ENCODE measurements at regions not wholly inside any gene's neighbourhood (a gene's known extent, or its start where the extent isn't known, plus 50 kb on each side); places are given as distances from the start of the nearest gene placed in this dataset.

GRCh38 chr16:17802571-17802970 lies 331.8 kb upstream of the XYLT1 start:
- no peak for DNase-seq
- Mint-ChIP-seq H3K27me3 (peaks cover 15 to 24% (median 16%) of the 10 kb centered on the region in 3 donors), H3K4me1 (no peaks in the 10 kb centered on the region), H3K27ac (peak overlapping the region in 1 of 6 donors; percentile 47), H3K4me3 (no peak overlapping the region), H3K9me3 (peaks cover 0 to 4% (median 0%) of the 10 kb centered on the region in 7 donors), H3K36me3 (no peaks in the 10 kb centered on the region)
- ATAC-seq (ENCODE audit: low read depth in 2 of 2): no peak

- ATAC-seq (ENCODE audit: low read depth in 2 of 2): no peak
- no peak overlapping the region for H3K27ac Mint-ChIP-seq
- H3K9me3 Mint-ChIP-seq: peaks cover 0 to 4% (median 0%) of the 10 kb centered on the region in 7 donors
- peaks cover 9 to 22% (median 13%) of the 10 kb centered on the region in 3 donors for H3K27me3 Mint-ChIP-seq
- no peak overlapping the region for H3K4me3 Mint-ChIP-seq
- H3K4me1 Mint-ChIP-seq: no peaks in the 10 kb centered on the region
- H3K36me3 Mint-ChIP-seq: no peaks in the 10 kb centered on the region
- no peak for DNase-seq
These were observed 330.3 kb upstream of the XYLT1 start for GRCh38 chr16:17801068-17801467.

DNA sequence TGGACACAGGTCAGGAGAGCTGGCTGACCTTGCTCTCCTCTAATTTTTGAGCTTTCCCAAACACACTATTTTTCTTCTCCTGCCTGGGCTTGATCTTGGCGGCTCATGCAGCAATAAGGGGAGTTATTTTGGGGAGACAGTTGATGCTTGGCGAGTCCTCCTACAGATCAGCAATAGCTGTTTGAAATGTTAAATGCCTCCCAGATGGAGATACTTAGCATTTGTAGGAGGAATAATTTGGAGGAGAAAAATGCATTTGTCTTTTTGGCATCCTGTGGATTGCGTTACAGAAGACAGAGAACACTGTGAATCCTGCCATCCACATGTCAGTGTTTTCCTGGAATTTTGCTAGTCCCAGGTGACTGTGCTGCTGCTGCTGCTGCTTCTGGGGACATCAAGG lies 328.0 kb upstream of the XYLT1 start:
- no peak overlapping the region for H3K4me3 Mint-ChIP-seq
- no peak overlapping the region for H3K27ac Mint-ChIP-seq
- no peaks in the 10 kb centered on the region for H3K4me1 Mint-ChIP-seq
- no peaks in the 10 kb centered on the region for H3K9me3 Mint-ChIP-seq
- DNase-seq (no peak), ATAC-seq (ENCODE audit: low read depth in 2 of 2) (no peak)
- peaks cover 4 to 8% (median 6%) of the 10 kb centered on the region in 3 donors for H3K27me3 Mint-ChIP-seq
- H3K36me3 Mint-ChIP-seq: no peaks in the 10 kb centered on the region

DNA sequence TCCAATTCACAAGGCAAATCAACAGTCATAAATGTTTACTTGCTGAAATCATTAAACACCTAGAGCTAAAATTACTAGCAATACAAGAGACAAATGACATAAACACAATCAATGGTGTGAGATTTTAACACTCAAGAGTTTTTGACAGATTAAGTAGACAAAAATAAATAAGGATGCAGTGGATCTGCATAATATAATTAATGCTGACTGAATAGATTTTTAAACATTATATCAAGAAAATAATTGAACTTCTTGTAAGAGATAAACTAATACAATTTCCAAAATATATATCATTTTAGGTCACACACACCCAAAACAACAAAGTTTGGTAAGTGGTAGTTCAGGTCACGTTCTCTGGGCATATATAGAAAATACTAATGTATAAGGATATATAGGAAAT lies 322.6 kb upstream of the XYLT1 start:
- peaks cover 4 to 7% of the 10 kb centered on the region in 2 donors for H3K36me3 Mint-ChIP-seq
- no peak overlapping the region for H3K4me3 Mint-ChIP-seq
- DNase-seq (no peak), ATAC-seq (ENCODE audit: low read depth in 2 of 2) (no peak)
- H3K27ac Mint-ChIP-seq: no peak overlapping the region
- peaks cover 4 to 15% (median 5%) of the 10 kb centered on the region in 7 donors for H3K9me3 Mint-ChIP-seq
- H3K27me3 Mint-ChIP-seq: peaks cover 5 to 23% (median 8%) of the 10 kb centered on the region in 3 donors
- no peaks in the 10 kb centered on the region for H3K4me1 Mint-ChIP-seq

GRCh38 chr16:17784073-17784472 lies 313.3 kb upstream of the XYLT1 start:
- DNase-seq: no peak
- Mint-ChIP-seq H3K27ac (no peak overlapping the region), H3K36me3 (no peaks in the 10 kb centered on the region), H3K27me3 (peaks cover 0 to 26% (median 10%) of the 10 kb centered on the region in 3 donors), H3K9me3 (peaks cover 0 to 5% (median 0%) of the 10 kb centered on the region in 7 donors), H3K4me1 (no peaks in the 10 kb centered on the region), H3K4me3 (no peak overlapping the region)
- ATAC-seq (ENCODE audit: low read depth in 2 of 2): no peak

DNA sequence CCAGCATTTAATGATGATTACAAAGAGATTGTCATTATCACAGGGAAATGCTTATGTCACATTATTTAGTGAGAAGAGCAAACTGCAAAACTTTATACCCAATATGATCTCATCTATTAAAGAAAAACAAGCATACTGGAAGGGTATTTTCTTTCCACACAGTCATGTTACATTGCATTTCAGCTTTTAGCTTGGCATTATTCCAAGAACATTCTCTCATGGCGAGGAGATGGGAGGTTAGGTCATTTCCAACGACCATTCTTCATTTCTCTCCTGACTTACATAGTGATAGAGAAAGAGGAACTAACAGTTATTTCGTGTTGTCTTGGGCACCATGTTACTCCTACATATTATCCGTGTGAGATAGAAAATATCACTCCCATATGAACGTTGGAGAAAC lies 309.4 kb upstream of the XYLT1 start:
- Mint-ChIP-seq H3K4me3 (no peak overlapping the region), H3K36me3 (no peaks in the 10 kb centered on the region), H3K4me1 (no peaks in the 10 kb centered on the region), H3K27me3 (peaks cover 13 to 31% (median 18%) of the 10 kb centered on the region in 3 donors), H3K27ac (no peak overlapping the region), H3K9me3 (peaks cover 0 to 12% (median 3%) of the 10 kb centered on the region in 7 donors)
- ATAC-seq (ENCODE audit: low read depth in 2 of 2) (no peak), DNase-seq (no peak)

- Mint-ChIP-seq H3K27ac (no peak overlapping the region), H3K9me3 (peaks cover 1 to 13% (median 3%) of the 10 kb centered on the region in 7 donors), H3K4me1 (no peaks in the 10 kb centered on the region), H3K36me3 (no peaks in the 10 kb centered on the region), H3K4me3 (no peak overlapping the region), H3K27me3 (peaks cover 15 to 22% (median 21%) of the 10 kb centered on the region in 3 donors)
- ATAC-seq (ENCODE audit: low read depth in 2 of 2) (no peak), DNase-seq (no peak)
These were observed 306.7 kb upstream of the XYLT1 start for GRCh38 chr16:17777408-17777863.

- H3K4me1 Mint-ChIP-seq: no peaks in the 10 kb centered on the region
- peaks cover 1 to 16% (median 3%) of the 10 kb centered on the region in 7 donors for H3K9me3 Mint-ChIP-seq
- DNase-seq (no peak), ATAC-seq (ENCODE audit: low read depth in 2 of 2) (no peak)
- H3K27ac Mint-ChIP-seq: no peak overlapping the region
- H3K27me3 Mint-ChIP-seq: peaks cover 15 to 22% (median 21%) of the 10 kb centered on the region in 3 donors
- H3K36me3 Mint-ChIP-seq: no peaks in the 10 kb centered on the region
- no peak overlapping the region for H3K4me3 Mint-ChIP-seq
These were observed 306.1 kb upstream of the XYLT1 start for GRCh38 chr16:17776888-17777287.

- DNase-seq (no peak), ATAC-seq (ENCODE audit: low read depth in 2 of 2) (no peak)
- Mint-ChIP-seq H3K4me3 (no peak overlapping the region), H3K4me1 (no peaks in the 10 kb centered on the region), H3K36me3 (no peaks in the 10 kb centered on the region), H3K27me3 (peaks cover 15 to 22% (median 21%) of the 10 kb centered on the region in 3 donors), H3K9me3 (peaks cover 1 to 16% (median 3%) of the 10 kb centered on the region in 7 donors), H3K27ac (no peak overlapping the region)
These were observed 305.7 kb upstream of the XYLT1 start for GRCh38 chr16:17776465-17776864.

DNA sequence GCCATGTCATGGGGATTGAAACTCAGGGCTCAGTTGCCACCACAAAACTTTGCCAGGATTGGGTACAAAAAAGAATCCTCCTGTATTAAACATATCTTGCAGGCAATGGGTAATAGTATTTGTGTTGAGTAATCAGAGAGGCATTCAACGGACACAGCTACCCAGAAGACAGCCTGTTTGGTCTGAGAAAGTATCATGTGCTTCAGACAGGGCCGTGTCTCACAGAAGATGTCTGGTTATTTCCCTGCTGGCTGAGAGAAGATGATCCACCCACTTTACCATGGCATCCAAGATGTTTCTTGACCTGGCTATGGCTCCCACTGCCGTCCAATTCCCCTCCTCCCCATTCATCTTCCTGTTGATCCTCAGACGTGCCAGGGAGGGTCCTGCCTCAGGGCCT lies 304.3 kb upstream of the XYLT1 start:
- Mint-ChIP-seq H3K27ac (peak overlapping the region in 1 of 6 donors; percentile 5), H3K9me3 (peaks cover 2 to 24% (median 6%) of the 10 kb centered on the region in 7 donors), H3K4me1 (no peaks in the 10 kb centered on the region), H3K27me3 (peaks cover 15 to 22% (median 21%) of the 10 kb centered on the region in 3 donors), H3K36me3 (peaks cover 0 to 7% of the 10 kb centered on the region in 2 donors), H3K4me3 (no peak overlapping the region)
- ATAC-seq (ENCODE audit: low read depth in 2 of 2): no peak
- no peak for DNase-seq

DNA sequence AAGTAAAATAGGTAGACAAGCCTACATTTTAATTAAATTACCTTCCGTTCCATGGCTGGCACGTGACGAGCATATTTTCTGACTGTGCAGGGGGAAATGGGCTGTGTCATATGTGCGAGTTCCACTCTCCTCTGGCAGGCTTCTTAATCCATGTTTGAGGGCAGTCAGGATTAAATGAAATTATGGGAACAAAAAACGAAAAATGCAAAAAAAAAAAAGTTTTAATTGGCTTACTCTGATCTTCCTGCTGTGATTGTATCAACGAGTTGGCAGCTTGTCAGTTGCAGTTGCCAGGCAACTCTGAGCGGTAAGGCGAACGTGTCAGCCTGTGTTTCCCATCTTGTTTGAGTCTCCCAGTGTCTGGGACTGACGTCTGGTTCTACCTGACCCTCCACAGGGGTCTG lies 302.9 kb upstream of the XYLT1 start:
- no peak for ATAC-seq (ENCODE audit: low read depth in 2 of 2)
- Mint-ChIP-seq H3K4me1 (no peaks in the 10 kb centered on the region), H3K36me3 (peaks cover 0 to 7% of the 10 kb centered on the region in 2 donors), H3K27me3 (peaks cover 15 to 22% (median 21%) of the 10 kb centered on the region in 3 donors), H3K9me3 (peaks cover 2 to 28% (median 6%) of the 10 kb centered on the region in 7 donors), H3K27ac (no peak overlapping the region), H3K4me3 (no peak overlapping the region)
- no peak for DNase-seq

GRCh38 chr16:17770104-17770503 lies 299.3 kb upstream of the XYLT1 start:
- Mint-ChIP-seq H3K27ac (no peak overlapping the region), H3K4me1 (no peaks in the 10 kb centered on the region), H3K36me3 (peaks cover 0 to 7% of the 10 kb centered on the region in 2 donors), H3K9me3 (peaks cover 3 to 30% (median 6%) of the 10 kb centered on the region in 7 donors), H3K4me3 (no peak overlapping the region), H3K27me3 (peaks cover 6 to 9% (median 6%) of the 10 kb centered on the region in 3 donors)
- DNase-seq (no peak), ATAC-seq (ENCODE audit: low read depth in 2 of 2) (no peak)

- Mint-ChIP-seq H3K9me3 (peaks cover 3 to 30% (median 6%) of the 10 kb centered on the region in 7 donors), H3K27me3 (peaks cover 4 to 9% (median 5%) of the 10 kb centered on the region in 3 donors), H3K36me3 (peaks cover 0 to 7% of the 10 kb centered on the region in 2 donors), H3K27ac (no peak overlapping the region), H3K4me1 (no peaks in the 10 kb centered on the region), H3K4me3 (no peak overlapping the region)
- no peak for DNase-seq
- no peak for ATAC-seq (ENCODE audit: low read depth in 2 of 2)
These were observed 298.3 kb upstream of the XYLT1 start for GRCh38 chr16:17769065-17769464.

DNA sequence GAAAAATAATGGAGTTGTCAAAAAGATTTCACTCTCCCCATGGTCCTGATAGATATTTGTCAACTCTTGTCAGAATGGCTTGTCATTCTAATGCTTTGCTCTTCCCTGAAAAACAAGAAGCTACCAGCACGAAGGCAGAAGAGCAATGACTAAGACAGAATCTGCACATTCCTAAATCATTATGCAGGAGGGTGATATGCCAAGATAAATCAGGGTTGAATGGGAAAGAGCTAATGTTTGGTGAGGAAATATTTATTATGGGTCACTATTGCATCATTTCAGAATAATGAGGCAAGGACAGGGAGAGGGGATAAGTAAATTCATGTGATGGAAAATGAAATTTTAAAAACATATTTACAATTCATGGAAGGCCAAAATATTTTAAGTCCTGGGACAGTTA lies 297.5 kb upstream of the XYLT1 start:
- Mint-ChIP-seq H3K4me1 (no peaks in the 10 kb centered on the region), H3K27ac (no peak overlapping the region), H3K4me3 (no peak overlapping the region), H3K9me3 (peaks cover 3 to 30% (median 6%) of the 10 kb centered on the region in 7 donors), H3K27me3 (peaks cover 0 to 6% (median 4%) of the 10 kb centered on the region in 3 donors), H3K36me3 (peaks cover 0 to 7% of the 10 kb centered on the region in 2 donors)
- ATAC-seq (ENCODE audit: low read depth in 2 of 2) (no peak), DNase-seq (no peak)
